OCI-LY7 (cell line): ENCODE measurements at regions not wholly inside any gene's neighbourhood (a gene's known extent, or its start where the extent isn't known, plus 50 kb on each side); places are given as distances from the start of the nearest gene placed in this dataset.

Source experiments
- BruUV-seq: library from RNA; stranded (reverse); fragments of 400-500 nt; replicated peaks from 2 replicates; lab custom pipeline; 2021; lab: Mats Ljungman, UMichigan
- CTCF ChIA-PET: fragments of 300-600 bp; sonication (Branson Sonifier 250); formaldehyde crosslinking; loops from one replicate; lab custom pipeline; 2022; ENCODE audit warnings: antibody characterized with exemption; ENCODE audit not compliant: unreplicated experiment; lab: Charles Lee
- POLR2A ChIA-PET: fragments of 300-600 bp; sonication (Branson Sonifier 250); formaldehyde crosslinking; loops from one replicate; lab custom pipeline; 2022; ENCODE audit warnings: antibody characterized with exemption; lab: Charles Lee
- DNase-seq: peaks from one replicate; pipeline ENCODE4 v3.0.0-alpha.2; 2015; ENCODE audit warnings: low spot score
- H2AFZ ChIP-seq: fragments of 200-600 bp; sonication (generic), shearing (Covaris generic); 2 replicates; pipeline ENCODE4 v1.6.1; 2014; ENCODE audit warnings: mild to moderate bottlenecking, antibody characterized with exemption, low read length, moderate library complexity
- H3K27ac ChIP-seq: fragments of 200-600 bp; sonication (generic); 2 replicates; pipeline ENCODE4 v1.5.1; 2014; ENCODE audit warnings: mixed run types, low read depth, mild to moderate bottlenecking, moderate library complexity, low read length, inconsistent platforms; ENCODE audit not compliant: poor library complexity, severe bottlenecking
- H3K36me3 ChIP-seq: fragments of 200-600 bp; sonication (generic); 2 replicates; pipeline ENCODE4 v1.6.1; 2014; ENCODE audit warnings: mild to moderate bottlenecking, antibody characterized with exemption, low read length, moderate library complexity, mixed read lengths; ENCODE audit not compliant: insufficient read depth
- H3K4me1 ChIP-seq: fragments of 200-600 bp; sonication (generic); 2 replicates; pipeline ENCODE4 v1.5.1; 2014; ENCODE audit warnings: mild to moderate bottlenecking, low read length; ENCODE audit not compliant: insufficient read depth, poor library complexity, severe bottlenecking
- H3K4me2 ChIP-seq: fragments of 200-600 bp; sonication (generic); 2 replicates; pipeline ENCODE4 v1.6.1; 2014; ENCODE audit warnings: mild to moderate bottlenecking, low read length
- H3K4me3 ChIP-seq: fragments of 200-600 bp; sonication (generic); 2 replicates; pipeline ENCODE4 v1.5.1; 2014; ENCODE audit warnings: mild to moderate bottlenecking, low read depth, low read length; ENCODE audit not compliant: poor library complexity, severe bottlenecking
- H3K79me2 ChIP-seq: fragments of 200-600 bp; sonication (generic); 2 replicates; pipeline ENCODE4 v1.6.1; 2016; ENCODE audit warnings: low read depth, mild to moderate bottlenecking, low read length, moderate library complexity, mixed read lengths; ENCODE audit not compliant: insufficient read depth
- H3K9me2 ChIP-seq: fragments of 200-600 bp; sonication (generic); 2 replicates; pipeline ENCODE4 v1.6.1; 2016; ENCODE audit warnings: mild to moderate bottlenecking, low read length, mixed read lengths; ENCODE audit not compliant: insufficient read depth
- H3K9me3 ChIP-seq: fragments of 200-600 bp; sonication (generic); 2 replicates; pipeline ENCODE4 v1.6.1; 2014; ENCODE audit warnings: mild to moderate bottlenecking, mixed run types, low read length, mixed read lengths
- H4K20me1 ChIP-seq: fragments of 200-600 bp; sonication (generic); 2 replicates; pipeline ENCODE4 v1.6.1; 2014; ENCODE audit warnings: mild to moderate bottlenecking, antibody characterized with exemption, low read length, moderate library complexity, mixed read lengths; ENCODE audit not compliant: insufficient read depth
- CTCF ChIP-seq: fragments of 200-600 bp; sonication (generic); conservative IDR thresholded peaks from 2 replicates; pipeline ENCODE4 v1.5.1; 2014; ENCODE audit warnings: mild to moderate bottlenecking, antibody characterized with exemption, low read length, moderate library complexity, mixed read lengths
- EZH2phosphoT487 ChIP-seq: fragments of 200-600 bp; sonication (generic); IDR thresholded peaks from 2 replicates; pipeline ENCODE4 v1.6.1; 2018; ENCODE audit warnings: low read depth, borderline replicate concordance, mild to moderate bottlenecking, mixed run types, antibody characterized with exemption, low read length, moderate library complexity, mixed read lengths
- intact Hi-C: fragments of 100-400 bp; cut with micrococcal nuclease; formaldehyde crosslinking; loops from one replicate; pipeline ENCODE4 v1.10.0; 2022; ENCODE audit not compliant: unreplicated experiment

GRCh38 chr12:29043069-29043468 is 106.0 kb upstream of the FAR2 start:
- CTCF ChIA-PET, result no interaction called here

GRCh38 chr12:29044799-29045198 is 104.3 kb upstream of the FAR2 start:
- TF ChIP-seq CTCF (no peak), EZH2phosphoT487 (no peak)
- intact Hi-C loops, result no loop called here
- CTCF ChIA-PET, result no interaction called here
- no peaks in the 10 kb centered on the region for H3K79me2 ChIP-seq
- H3K9me3 ChIP-seq, result no peaks in the 10 kb centered on the region
- no peak overlapping the region for H3K4me2 ChIP-seq
- H3K36me3 ChIP-seq, result no peaks in the 10 kb centered on the region
- no peak overlapping the region for H3K4me3 ChIP-seq
- no peaks in the 10 kb centered on the region for H3K9me2 ChIP-seq
- no peak overlapping the region for H3K27ac ChIP-seq
- POLR2A ChIA-PET, result interaction anchor here (0.8 kb wide), 1 partner anchor 8 kb away, joined by 3 read pairs; no protein-coding TSS in a partner anchor
- no peak for DNase-seq
- H3K4me1 ChIP-seq, result no peaks in the 10 kb centered on the region
- H4K20me1 ChIP-seq, result no peaks in the 10 kb centered on the region
- H2AFZ ChIP-seq, result no peak overlapping the region
- no TSS peak for BruUV-seq

More at GRCh38 chr12:29043069-29043468, 106.0 kb upstream of the FAR2 start:
- DNase-seq, result no peak
- POLR2A ChIA-PET, result no interaction called here
- H2AFZ ChIP-seq, result no peak overlapping the region
- no peak overlapping the region for H3K4me2 ChIP-seq
- H3K27ac ChIP-seq, result no peak overlapping the region
- no peaks in the 10 kb centered on the region for H3K79me2 ChIP-seq
- H3K36me3 ChIP-seq, result no peaks in the 10 kb centered on the region
- H4K20me1 ChIP-seq, result no peaks in the 10 kb centered on the region
- BruUV-seq, result no TSS peak
- no peak for TF ChIP-seq EZH2phosphoT487
- no peaks in the 10 kb centered on the region for H3K9me3 ChIP-seq
- H3K9me2 ChIP-seq, result no peaks in the 10 kb centered on the region
- H3K4me1 ChIP-seq, result no peaks in the 10 kb centered on the region
- intact Hi-C loops, result no loop called here
- no peak overlapping the region for H3K4me3 ChIP-seq

- BruUV-seq, result no TSS peak
- Histone ChIP-seq H4K20me1 (no peaks in the 10 kb centered on the region), H3K4me1 (no peaks in the 10 kb centered on the region), H3K9me2 (no peaks in the 10 kb centered on the region), H2AFZ (no peak overlapping the region), H3K79me2 (no peaks in the 10 kb centered on the region), H3K27ac (no peak overlapping the region), H3K4me2 (no peak overlapping the region), H3K9me3 (no peaks in the 10 kb centered on the region), H3K36me3 (no peaks in the 10 kb centered on the region), H3K4me3 (no peak overlapping the region)
- ChIA-PET POLR2A (no interaction called here), CTCF (no interaction called here)
- DNase-seq, result no peak
- intact Hi-C loops, result no loop called here
- TF ChIP-seq EZH2phosphoT487 (no peak), CTCF (no peak)
Observed at GRCh38 chr12:29048787-29049186, 100.3 kb upstream of the FAR2 start.
